ENCODE measurements at regions not wholly inside any gene's neighbourhood (a gene's known extent, or its start where the extent isn't known, plus 50 kb on each side); places are given as distances from the start of the nearest gene placed in this dataset.

- H3K4me1 ChIP-seq: peaks cover 5 to 26% of the 10 kb centered on the region in 2 donors
- no peaks in the 10 kb centered on the region for H3K9me3 ChIP-seq
- H3K27me3 ChIP-seq: no peaks in the 10 kb centered on the region
- no peak for DNase-seq (ENCODE audit: low spot score in 2 of 2)
- H3K36me3 ChIP-seq: no peaks in the 10 kb centered on the region
- TF ChIP-seq, protein P1, sequence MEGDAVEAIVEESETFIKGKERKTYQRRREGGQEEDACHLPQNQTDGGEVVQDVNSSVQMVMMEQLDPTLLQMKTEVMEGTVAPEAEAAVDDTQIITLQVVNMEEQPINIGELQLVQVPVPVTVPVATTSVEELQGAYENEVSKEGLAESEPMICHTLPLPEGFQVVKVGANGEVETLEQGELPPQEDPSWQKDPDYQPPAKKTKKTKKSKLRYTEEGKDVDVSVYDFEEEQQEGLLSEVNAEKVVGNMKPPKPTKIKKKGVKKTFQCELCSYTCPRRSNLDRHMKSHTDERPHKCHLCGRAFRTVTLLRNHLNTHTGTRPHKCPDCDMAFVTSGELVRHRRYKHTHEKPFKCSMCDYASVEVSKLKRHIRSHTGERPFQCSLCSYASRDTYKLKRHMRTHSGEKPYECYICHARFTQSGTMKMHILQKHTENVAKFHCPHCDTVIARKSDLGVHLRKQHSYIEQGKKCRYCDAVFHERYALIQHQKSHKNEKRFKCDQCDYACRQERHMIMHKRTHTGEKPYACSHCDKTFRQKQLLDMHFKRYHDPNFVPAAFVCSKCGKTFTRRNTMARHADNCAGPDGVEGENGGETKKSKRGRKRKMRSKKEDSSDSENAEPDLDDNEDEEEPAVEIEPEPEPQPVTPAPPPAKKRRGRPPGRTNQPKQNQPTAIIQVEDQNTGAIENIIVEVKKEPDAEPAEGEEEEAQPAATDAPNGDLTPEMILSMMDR (IDR thresholded peaks at IDR 0.05): no peak
- H3K4me3 ChIP-seq: no peak overlapping the region
- peak overlapping the region; percentile 54 to 76 for H3K27ac ChIP-seq
- intact Hi-C loops (cut with DNase I): loop anchor here (5.0 kb wide), 1 partner anchor 43 kb away; no protein-coding TSS in a partner anchor
These were observed 107.6 kb upstream of the PKDCC start for GRCh38 chr2:41940060-41940744.

GRCh38 chr2:41940745-41941063 lies 107.1 kb upstream of the PKDCC start:
- Histone ChIP-seq H3K27me3 (no peaks in the 10 kb centered on the region), H3K4me3 (no peak overlapping the region), H3K36me3 (no peaks in the 10 kb centered on the region), H3K4me1 (peaks cover 5 to 26% of the 10 kb centered on the region in 2 donors), H3K27ac (peak overlapping the region; percentile 54 to 76), H3K9me3 (no peaks in the 10 kb centered on the region)
- no peak for DNase-seq (ENCODE audit: low spot score in 2 of 2)
- intact Hi-C loops (cut with DNase I): loop anchor here (5.0 kb wide), 1 partner anchor 43 kb away; no protein-coding TSS in a partner anchor
- TF ChIP-seq, protein P1 (IDR thresholded peaks at IDR 0.05): no peak

DNA sequence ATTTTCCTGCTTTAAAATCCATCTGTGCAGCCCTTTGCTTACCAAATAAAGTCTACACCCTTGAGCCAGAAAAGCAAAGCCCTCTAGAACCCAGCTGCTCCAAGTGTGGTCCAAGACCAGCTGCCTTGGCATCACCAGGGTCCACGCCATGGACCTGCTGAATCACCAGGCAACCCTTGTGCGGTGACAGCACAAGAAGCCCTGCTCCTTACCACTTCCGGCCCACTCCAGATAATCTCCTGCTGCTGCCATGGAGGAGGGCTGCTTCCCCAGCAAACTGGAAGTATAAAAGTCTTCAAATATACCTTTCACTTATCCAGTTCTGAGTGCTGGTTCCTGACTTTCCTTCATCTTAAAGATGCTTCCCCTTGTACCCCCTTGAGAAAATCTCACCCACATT lies 106.0 kb upstream of the PKDCC start:
- intact Hi-C loops (cut with DNase I): loop anchor here (2.0 to 5.0 kb wide), 2 partner anchors 25 to 45 kb away; no protein-coding TSS in a partner anchor
- H3K36me3 ChIP-seq: no peaks in the 10 kb centered on the region
- no peaks in the 10 kb centered on the region for H3K27me3 ChIP-seq
- peak overlapping the region; percentile 2 to 76 for H3K27ac ChIP-seq
- H3K4me3 ChIP-seq: no peak overlapping the region
- no peak for DNase-seq (ENCODE audit: low spot score in 2 of 2)
- no peaks in the 10 kb centered on the region for H3K9me3 ChIP-seq
- peaks cover 5 to 21% of the 10 kb centered on the region in 2 donors for H3K4me1 ChIP-seq
- TF ChIP-seq, protein P1 (IDR thresholded peaks at IDR 0.05): no peak

DNA sequence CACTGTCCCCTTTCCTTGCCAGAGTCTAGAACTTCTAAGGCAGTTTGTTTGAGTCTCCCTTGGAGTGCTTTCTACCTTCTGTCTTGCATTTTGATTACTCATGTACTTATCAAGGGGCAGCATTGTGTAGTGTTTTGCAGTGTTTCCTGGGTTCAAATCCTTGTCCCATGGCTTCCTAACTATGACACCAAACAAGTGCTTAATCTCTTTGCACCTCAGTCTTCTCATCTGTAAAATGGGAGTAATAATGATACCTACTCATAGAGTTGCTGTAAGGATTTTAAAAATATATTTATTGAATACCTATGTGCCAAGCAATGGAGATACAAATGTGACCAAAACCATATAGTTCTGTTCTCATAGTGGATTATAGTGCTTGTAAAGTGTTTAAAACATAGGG lies 105.5 kb upstream of the PKDCC start:
- Histone ChIP-seq H3K4me3 (no peak overlapping the region), H3K4me1 (peaks cover 5 to 20% of the 10 kb centered on the region in 2 donors), H3K9me3 (no peaks in the 10 kb centered on the region), H3K27me3 (no peaks in the 10 kb centered on the region), H3K27ac (peak overlapping the region; percentile 2 to 76), H3K36me3 (no peaks in the 10 kb centered on the region)
- TF ChIP-seq, protein P1 (IDR thresholded peaks at IDR 0.05): no peak
- no peak for DNase-seq (ENCODE audit: low spot score in 2 of 2)
- intact Hi-C loops (cut with DNase I): loop anchor here (2.0 to 5.0 kb wide), 2 partner anchors 25 to 45 kb away; no protein-coding TSS in a partner anchor

DNA sequence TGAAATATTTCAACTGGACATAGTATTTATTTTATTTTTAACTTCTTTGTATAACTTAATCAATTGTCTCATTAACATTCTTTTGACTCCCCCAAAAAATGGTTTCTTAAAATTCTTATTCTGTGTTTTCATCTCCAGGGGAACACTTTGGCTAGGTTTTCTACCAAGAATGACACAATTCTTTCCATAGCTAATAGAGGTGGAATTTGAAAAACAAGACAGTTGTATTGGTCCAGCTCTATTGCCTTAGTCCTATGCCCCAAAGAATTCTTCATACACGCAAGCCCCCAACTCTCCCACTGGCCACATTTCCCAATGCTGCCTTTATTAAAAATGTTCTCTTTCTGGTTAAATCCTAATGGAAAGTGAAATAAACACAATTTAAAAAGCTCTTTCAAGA lies 104.7 kb upstream of the PKDCC start:
- Histone ChIP-seq H3K9me3 (no peaks in the 10 kb centered on the region), H3K36me3 (no peaks in the 10 kb centered on the region), H3K27me3 (no peaks in the 10 kb centered on the region), H3K4me1 (peaks cover 2 to 14% of the 10 kb centered on the region in 2 donors), H3K4me3 (no peak overlapping the region), H3K27ac (peak overlapping the region; percentile 28 to 47)
- TF ChIP-seq, protein P1 (IDR thresholded peaks at IDR 0.05): no peak
- no peak for DNase-seq (ENCODE audit: low spot score in 2 of 2)
- intact Hi-C loops (cut with DNase I): loop anchor here (2.0 to 5.0 kb wide), 2 partner anchors 24 to 46 kb away; no protein-coding TSS in a partner anchor

Measured in ascending aorta (tissue), 2 donors.